CD4-positive, CD25-positive, alpha-beta regulatory T cell (primary cell): ENCODE measurements at regions not wholly inside any gene's neighbourhood (a gene's known extent, or its start where the extent isn't known, plus 50 kb on each side); places are given as distances from the start of the nearest gene placed in this dataset.

Experiments used
- ATAC-seq, 2 donors: fragments of 150-1000 bp; cut with Tn5 transposase; one replicate each; pipeline ENCODE4 v1.10.0; 2021; ENCODE audit warnings: low read depth in 2 of 2, moderate number of reproducible peaks in 2 of 2, moderate library complexity in 1 of 2
- DNase-seq, 3 donors: peaks; one replicate each; pipeline versions ENCODE4 v3.0.0 to v3.0.0-alpha.2; 2012 to 2022; ENCODE audit warnings: mixed read lengths in 1 of 3
- H3K27ac ChIP-seq: one replicate; pipeline ENCODE4 v1.7.0; 2013; ENCODE audit warnings: mild to moderate bottlenecking, low read length; ENCODE audit not compliant: insufficient read depth, poor library complexity, severe bottlenecking
- H3K27me3 ChIP-seq: one replicate; pipeline ENCODE4 v1.7.0; 2013; ENCODE audit warnings: low read length; ENCODE audit not compliant: control insufficient read depth, insufficient read depth
- H3K36me3 ChIP-seq: one replicate; pipeline ENCODE4 v1.7.0; 2013; ENCODE audit warnings: mild to moderate bottlenecking, low read length, moderate library complexity; ENCODE audit not compliant: control insufficient read depth, insufficient read depth
- H3K4me1 ChIP-seq: 2 replicates; pipeline ENCODE4 v1.7.0; 2013; ENCODE audit warnings: mild to moderate bottlenecking, low read length; ENCODE audit not compliant: insufficient read depth, control insufficient read depth, poor library complexity, severe bottlenecking
- H3K4me3 ChIP-seq: one replicate; pipeline ENCODE4 v1.7.0; 2013; ENCODE audit warnings: low read depth, mild to moderate bottlenecking, low read length, moderate library complexity
- H3K9me3 ChIP-seq, 2 experiments: 1 replicate in 1 of 2; 2 replicates in 1 of 2; pipeline ENCODE4 v1.7.0; 2013; ENCODE audit warnings: low read length in 2 of 2, mild to moderate bottlenecking in 1 of 2, moderate library complexity in 1 of 2; ENCODE audit not compliant: control insufficient read depth in 2 of 2
- H3K27ac Mint-ChIP-seq, 3 donors: one replicate each; pipeline ENCODE4 v1.8.0; 2020 to 2022; ENCODE audit warnings: mild to moderate bottlenecking in 3 of 3, mixed read lengths in 3 of 3, moderate library complexity in 2 of 3
- H3K27me3 Mint-ChIP-seq: one replicate; pipeline ENCODE4 v1.8.0; 2022; ENCODE audit warnings: mild to moderate bottlenecking, mixed read lengths
- H3K36me3 Mint-ChIP-seq: one replicate; pipeline ENCODE4 v1.8.0; 2020; ENCODE audit warnings: mixed read lengths
- H3K4me1 Mint-ChIP-seq, 4 donors: one replicate each; pipeline ENCODE4 v1.8.0; 2020 to 2022; ENCODE audit warnings: mixed read lengths in 4 of 4, mild to moderate bottlenecking in 1 of 4
- H3K4me3 Mint-ChIP-seq, 4 donors: one replicate each; pipeline ENCODE4 v1.8.0; 2020 to 2022; ENCODE audit warnings: mild to moderate bottlenecking in 4 of 4, mixed read lengths in 4 of 4, moderate library complexity in 3 of 4
- H3K9me3 Mint-ChIP-seq, 7 donors: one replicate each; pipeline ENCODE4 v1.8.0; 2020 to 2022; ENCODE audit warnings: mixed read lengths in 7 of 7, mild to moderate bottlenecking in 3 of 7, moderate library complexity in 2 of 7

DNA sequence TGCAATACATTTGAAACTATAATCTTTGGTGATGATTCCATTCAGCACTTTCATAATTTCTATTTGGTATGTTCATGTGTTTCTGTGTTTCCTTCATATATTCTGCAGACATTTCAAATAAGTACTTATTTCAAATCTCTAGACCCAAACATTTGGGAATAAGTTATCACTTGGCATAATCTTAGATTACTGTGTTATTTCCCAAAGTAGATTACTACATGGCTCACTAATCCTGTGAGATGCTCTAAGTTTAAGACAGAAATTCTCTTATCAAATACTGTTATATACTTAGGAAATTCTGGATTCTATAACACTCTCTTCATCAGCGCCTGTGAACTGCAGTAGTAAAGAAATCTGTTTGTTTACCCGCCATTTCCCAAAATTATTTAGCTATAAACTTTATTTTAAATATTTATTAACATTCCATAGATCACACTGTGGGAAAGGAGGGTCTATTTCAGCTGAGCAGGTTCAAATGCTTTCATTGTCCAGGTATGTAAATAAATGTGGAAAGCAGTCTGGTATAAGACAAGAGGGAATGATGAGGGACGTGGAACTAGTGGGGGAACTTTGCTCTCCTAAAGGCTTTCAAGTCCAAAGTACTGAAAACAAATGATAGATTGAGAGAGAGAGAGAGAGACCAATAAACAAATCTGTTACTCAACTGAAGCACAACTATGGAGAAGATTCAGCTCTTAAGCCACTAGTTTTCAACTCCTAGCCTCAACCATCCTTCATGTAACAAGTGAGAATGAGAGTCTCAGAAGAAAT lies 61.8 kb upstream of the TOM1L1 start:
- no peak overlapping the region for H3K27ac ChIP-seq
- Mint-ChIP-seq H3K4me1 (no peaks in the 10 kb centered on the region), H3K36me3 (no peaks in the 10 kb centered on the region), H3K27ac (no peak overlapping the region), H3K4me3 (no peak overlapping the region), H3K27me3 (no peaks in the 10 kb centered on the region), H3K9me3 (peaks cover 0 to 2% (median 0%) of the 10 kb centered on the region in 7 donors)
- H3K36me3 ChIP-seq = no peaks in the 10 kb centered on the region
- H3K9me3 ChIP-seq = no peaks in the 10 kb centered on the region
- H3K4me1 ChIP-seq = no peaks in the 10 kb centered on the region
- ATAC-seq (no peak), DNase-seq (no peak)
- H3K4me3 ChIP-seq = no peak overlapping the region
- no peaks in the 10 kb centered on the region for H3K27me3 ChIP-seq

- Mint-ChIP-seq H3K27ac (no peak overlapping the region), H3K4me1 (no peaks in the 10 kb centered on the region), H3K36me3 (no peaks in the 10 kb centered on the region), H3K4me3 (no peak overlapping the region), H3K9me3 (peaks cover 0 to 4% (median 0%) of the 10 kb centered on the region in 7 donors), H3K27me3 (no peaks in the 10 kb centered on the region)
- Histone ChIP-seq H3K27ac (no peak overlapping the region), H3K4me1 (no peaks in the 10 kb centered on the region), H3K36me3 (no peaks in the 10 kb centered on the region), H3K27me3 (no peaks in the 10 kb centered on the region), H3K4me3 (no peak overlapping the region), H3K9me3 (no peaks in the 10 kb centered on the region)
- DNase-seq (no peak), ATAC-seq (no peak)
Observed at GRCh38 chr17:54839447-54839846, 61.2 kb upstream of the TOM1L1 start.

DNA sequence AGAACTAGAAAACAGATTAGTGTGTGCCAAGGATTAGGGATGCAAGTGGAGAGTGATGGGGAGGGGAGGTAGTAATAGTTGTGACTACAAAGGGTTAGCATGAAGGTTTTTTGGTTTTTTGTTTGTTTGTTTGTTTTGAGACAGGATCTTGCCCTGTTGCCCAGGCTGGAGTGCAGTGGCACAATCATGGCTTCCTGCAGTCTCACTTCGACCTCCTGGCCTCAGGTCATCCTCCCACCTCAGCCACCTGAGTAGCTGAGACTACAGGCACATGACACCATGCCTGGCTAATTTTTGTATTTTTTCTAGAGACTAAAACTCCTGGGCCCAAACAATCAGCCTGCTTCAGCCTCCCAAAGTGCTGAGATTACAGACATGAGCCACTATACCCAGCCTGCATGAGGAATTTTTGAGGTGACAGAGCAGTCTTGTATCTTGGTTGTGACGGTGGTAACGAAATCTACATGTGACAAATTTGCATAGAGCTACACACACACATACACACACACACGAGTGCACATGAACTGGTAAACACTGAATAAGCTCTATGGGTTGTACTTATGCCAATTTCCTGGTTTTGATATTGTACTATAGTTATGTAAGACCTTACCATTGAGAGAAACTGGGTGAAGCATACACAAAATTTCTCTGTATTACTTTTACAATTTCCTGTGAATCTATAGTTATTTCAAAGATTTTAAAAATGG lies 59.6 kb upstream of the TOM1L1 start:
- Histone ChIP-seq H3K4me1 (no peaks in the 10 kb centered on the region), H3K9me3 (no peaks in the 10 kb centered on the region), H3K27me3 (no peaks in the 10 kb centered on the region), H3K27ac (no peak overlapping the region), H3K36me3 (no peaks in the 10 kb centered on the region), H3K4me3 (no peak overlapping the region)
- Mint-ChIP-seq H3K4me3 (no peak overlapping the region), H3K27me3 (peaks cover 8% of the 10 kb centered on the region), H3K36me3 (no peaks in the 10 kb centered on the region), H3K27ac (no peak overlapping the region), H3K9me3 (peaks cover 0 to 2% (median 0%) of the 10 kb centered on the region in 7 donors), H3K4me1 (no peaks in the 10 kb centered on the region)
- ATAC-seq (no peak), DNase-seq (no peak)

DNA sequence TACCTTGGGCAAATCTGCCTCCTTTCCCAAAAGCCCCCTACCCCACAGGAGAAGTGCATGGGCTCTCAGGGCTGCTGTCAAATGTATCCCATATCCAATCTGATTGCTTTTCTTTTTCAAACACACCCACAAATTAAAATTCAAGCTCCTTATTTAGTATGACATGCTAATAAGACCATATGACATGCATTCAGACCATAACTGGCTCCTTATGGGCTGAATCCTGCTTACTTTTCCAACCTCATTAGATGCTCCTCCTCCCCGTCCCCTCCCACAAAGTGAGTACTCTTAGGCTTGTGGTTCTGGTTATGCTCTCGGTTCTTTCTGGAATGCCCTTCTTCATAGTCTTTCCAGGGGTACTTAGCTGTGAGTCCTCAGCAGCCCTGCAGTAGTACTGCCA lies 59.0 kb upstream of the TOM1L1 start:
- peaks cover 8% of the 10 kb centered on the region for H3K27me3 Mint-ChIP-seq
- no peaks in the 10 kb centered on the region for H3K27me3 ChIP-seq
- no peaks in the 10 kb centered on the region for H3K9me3 ChIP-seq
- ATAC-seq (no peak), DNase-seq (no peak)
- H3K4me1 Mint-ChIP-seq = no peaks in the 10 kb centered on the region
- H3K27ac Mint-ChIP-seq = no peak overlapping the region
- no peak overlapping the region for H3K4me3 Mint-ChIP-seq
- H3K4me3 ChIP-seq = no peak overlapping the region
- H3K9me3 Mint-ChIP-seq = peaks cover 0 to 2% (median 0%) of the 10 kb centered on the region in 7 donors
- H3K36me3 Mint-ChIP-seq = no peaks in the 10 kb centered on the region
- no peaks in the 10 kb centered on the region for H3K36me3 ChIP-seq
- H3K4me1 ChIP-seq = no peaks in the 10 kb centered on the region
- H3K27ac ChIP-seq = no peak overlapping the region

- Mint-ChIP-seq H3K27me3 (peaks cover 8% of the 10 kb centered on the region), H3K4me1 (no peaks in the 10 kb centered on the region), H3K27ac (no peak overlapping the region), H3K9me3 (peaks cover 0 to 2% (median 0%) of the 10 kb centered on the region in 7 donors), H3K36me3 (no peaks in the 10 kb centered on the region), H3K4me3 (no peak overlapping the region)
- no peaks in the 10 kb centered on the region for H3K36me3 ChIP-seq
- H3K4me1 ChIP-seq = no peaks in the 10 kb centered on the region
- H3K9me3 ChIP-seq = no peaks in the 10 kb centered on the region
- no peak overlapping the region for H3K4me3 ChIP-seq
- ATAC-seq (no peak), DNase-seq (no peak)
- H3K27ac ChIP-seq = no peak overlapping the region
- no peaks in the 10 kb centered on the region for H3K27me3 ChIP-seq
Observed at GRCh38 chr17:54844233-54844632, 56.4 kb upstream of the TOM1L1 start.

GRCh38 chr17:54848368-54848987 lies 52.2 kb upstream of the TOM1L1 start:
- H3K4me1 ChIP-seq = no peaks in the 10 kb centered on the region
- no peaks in the 10 kb centered on the region for H3K4me1 Mint-ChIP-seq
- H3K9me3 Mint-ChIP-seq = peaks cover 0 to 6% (median 0%) of the 10 kb centered on the region in 7 donors
- no peaks in the 10 kb centered on the region for H3K9me3 ChIP-seq
- no peaks in the 10 kb centered on the region for H3K27me3 ChIP-seq
- H3K27ac Mint-ChIP-seq = no peak overlapping the region
- no peak overlapping the region for H3K4me3 ChIP-seq
- H3K36me3 Mint-ChIP-seq = no peaks in the 10 kb centered on the region
- no peak overlapping the region for H3K27ac ChIP-seq
- ATAC-seq = no peak
- no peak for DNase-seq
- H3K4me3 Mint-ChIP-seq = no peak overlapping the region
- no peaks in the 10 kb centered on the region for H3K36me3 ChIP-seq
- H3K27me3 Mint-ChIP-seq = peaks cover 8% of the 10 kb centered on the region

GRCh38 chr17:54849660-54850059 lies 51.0 kb upstream of the TOM1L1 start:
- no peak overlapping the region for H3K4me3 Mint-ChIP-seq

More at GRCh38 chr17:54849660-54850059, 51.0 kb upstream of the TOM1L1 start:
- no peak for ATAC-seq
- no peaks in the 10 kb centered on the region for H3K27me3 ChIP-seq
- Mint-ChIP-seq H3K4me1 (no peaks in the 10 kb centered on the region), H3K27ac (no peak overlapping the region), H3K9me3 (peaks cover 0 to 6% (median 0%) of the 10 kb centered on the region in 7 donors), H3K27me3 (peaks cover 7% of the 10 kb centered on the region), H3K36me3 (no peaks in the 10 kb centered on the region)
- no peaks in the 10 kb centered on the region for H3K9me3 ChIP-seq
- no peak for DNase-seq
- H3K4me3 ChIP-seq = no peak overlapping the region
- H3K4me1 ChIP-seq = no peaks in the 10 kb centered on the region
- H3K36me3 ChIP-seq = no peaks in the 10 kb centered on the region
- no peak overlapping the region for H3K27ac ChIP-seq
